H1 (cell line): ENCODE measurements at regions not wholly inside any gene's neighbourhood (a gene's known extent, or its start where the extent isn't known, plus 50 kb on each side); places are given as distances from the start of the nearest gene placed in this dataset.

ENCODE experiments used
- CTCF ChIA-PET: fragments of 300-600 bp; sonication (Branson Sonifier 250); formaldehyde crosslinking; loops from one replicate; lab custom pipeline; 2021; ENCODE audit not compliant: partially characterized antibody; lab: Charles Lee
- POLR2A ChIA-PET: fragments of 300-600 bp; sonication (Branson Sonifier 250); formaldehyde crosslinking; loops from one replicate; lab custom pipeline; 2021; ENCODE audit warnings: inconsistent platforms; ENCODE audit not compliant: partially characterized antibody; lab: Charles Lee
- DNase-seq, 2 experiments: peaks; one replicate each; pipeline versions ENCODE4 v3.0.0 to v3.0.0-alpha.2; 2010 to 2022; ENCODE audit warnings: low spot score in 2 of 2, low read depth in 1 of 2, mixed read lengths in 1 of 2
- FAIRE-seq: peaks from 2 replicates; lab custom pipeline; 2011; peaks lifted over from hg19 to GRCh38; lab: Jason Lieb, UNC
- H2AFZ ChIP-seq: 2 replicates; pipeline ENCODE4 v1.8.1; 2012; ENCODE audit warnings: low read length, inconsistent platforms
- H2AK5ac ChIP-seq: 2 replicates; pipeline ENCODE4 v1.6.1; 2013; ENCODE audit warnings: low read depth, low read length
- H2BK120ac ChIP-seq: replicated peaks from 2 replicates; pipeline ENCODE3; 2013; ENCODE audit warnings: low read depth, low read length, inconsistent platforms
- H2BK12ac ChIP-seq: 2 replicates; pipeline ENCODE4 v1.6.1; 2013; ENCODE audit warnings: low read depth, low read length
- H2BK15ac ChIP-seq: 2 replicates; pipeline ENCODE4 v1.6.1; 2013; ENCODE audit warnings: low read length
- H2BK20ac ChIP-seq: 2 replicates; pipeline ENCODE4 v1.6.1; 2013; ENCODE audit warnings: low read length
- H2BK5ac ChIP-seq: 2 replicates; pipeline ENCODE4 v1.6.1; 2013; ENCODE audit warnings: low read depth, low read length
- H3K14ac ChIP-seq: 2 replicates; pipeline ENCODE4 v1.6.1; 2013; ENCODE audit warnings: inconsistent platforms; ENCODE audit not compliant: insufficient read length
- H3K18ac ChIP-seq: 2 replicates; pipeline ENCODE4 v1.6.1; 2013; ENCODE audit warnings: low read length; ENCODE audit errors: extremely low read depth
- H3K23ac ChIP-seq: 2 replicates; pipeline ENCODE4 v1.6.1; 2013; ENCODE audit warnings: inconsistent platforms; ENCODE audit not compliant: insufficient read length
- H3K23me2 ChIP-seq: 2 replicates; pipeline ENCODE4 v1.6.1; 2013; ENCODE audit warnings: low read depth, low read length
- H3K27ac ChIP-seq: 2 replicates; pipeline ENCODE4 v1.6.1; 2011; ENCODE audit warnings: low read depth, low read length, inconsistent platforms
- H3K27me3 ChIP-seq, 4 experiments: replicated peaks in 1 of 4; 1 replicate in 1 of 4; 2 replicates in 3 of 4; pipeline versions ENCODE4 v1.6.1 to v1.8.1; 2011 to 2013; ENCODE audit warnings: low read length in 3 of 4, mild to moderate bottlenecking in 3 of 4, inconsistent platforms in 2 of 4, mixed read lengths in 2 of 4, moderate library complexity in 1 of 4; ENCODE audit not compliant: control insufficient read depth in 3 of 4, insufficient read depth in 3 of 4; ENCODE audit errors: extremely low read depth in 1 of 4
- H3K36me3 ChIP-seq, 4 experiments: 2 replicates each; pipeline versions ENCODE4 v1.6.1 to v1.8.1; 2011 to 2013; ENCODE audit warnings: mild to moderate bottlenecking in 4 of 4, low read length in 3 of 4, moderate library complexity in 2 of 4, control low read depth in 1 of 4, inconsistent platforms in 1 of 4; ENCODE audit not compliant: insufficient read depth in 4 of 4, control insufficient read depth in 2 of 4
- H3K4ac ChIP-seq: replicated peaks from 2 replicates; pipeline ENCODE3; 2013; ENCODE audit warnings: low read length, low read depth, mixed read lengths, inconsistent platforms; ENCODE audit not compliant: insufficient read length
- H3K4me1 ChIP-seq, 4 experiments: replicated peaks in 1 of 4; 1 replicate in 1 of 4; 2 replicates in 3 of 4; pipeline versions ENCODE4 v1.6.1 to v1.8.1; 2011 to 2013; ENCODE audit warnings: low read length in 3 of 4, inconsistent platforms in 2 of 4, mixed read lengths in 1 of 4; ENCODE audit not compliant: insufficient read depth in 4 of 4, control insufficient read depth in 3 of 4
- H3K4me2 ChIP-seq, 2 experiments: 2 replicates each; pipeline versions ENCODE4 v1.6.1 to v1.8.1; 2011 to 2013; ENCODE audit warnings: low read depth in 2 of 2, low read length in 2 of 2, control low read depth in 1 of 2, inconsistent platforms in 1 of 2, mild to moderate bottlenecking in 1 of 2; ENCODE audit not compliant: insufficient read depth in 1 of 2
- H3K4me3 ChIP-seq, 4 experiments: fragments of 200-600, 300-600 bp in 1 of 4; sonication (generic), shearing (Covaris generic), sonication (Bioruptor Twin) in 1 of 4; 2 replicates each; pipeline versions ENCODE4 v1.5.1 to v1.8.1; 2011 to 2016; ENCODE audit warnings: low read length in 4 of 4, low read depth in 3 of 4, control low read depth in 2 of 4, inconsistent platforms in 2 of 4, mild to moderate bottlenecking in 2 of 4, mixed read lengths in 1 of 4, moderate library complexity in 1 of 4; ENCODE audit not compliant: insufficient read depth in 2 of 4; ENCODE audit errors: extremely low read depth in 1 of 4
- H3K56ac ChIP-seq: replicated peaks from 2 replicates; pipeline ENCODE3; 2013; ENCODE audit warnings: low read depth, mild to moderate bottlenecking, mixed read lengths, low read length, inconsistent platforms; ENCODE audit not compliant: insufficient read length
- H3K79me1 ChIP-seq: 2 replicates; pipeline ENCODE4 v1.6.1; 2013; ENCODE audit warnings: low read depth, low read length, control low read depth
- H3K79me2 ChIP-seq, 2 experiments: 2 replicates each; pipeline versions ENCODE4 v1.6.1 to v1.8.1; 2012 to 2013; ENCODE audit warnings: low read length in 2 of 2, mild to moderate bottlenecking in 2 of 2, inconsistent platforms in 1 of 2; ENCODE audit not compliant: insufficient read depth in 2 of 2, control insufficient read depth in 1 of 2
- H3K9ac ChIP-seq, 4 experiments: replicated peaks in 1 of 4; 1 replicate in 1 of 4; 2 replicates in 3 of 4; pipeline versions ENCODE4 v1.6.1 to v1.8.1; 2011 to 2013; ENCODE audit warnings: low read depth in 3 of 4, low read length in 3 of 4, control low read depth in 2 of 4, mild to moderate bottlenecking in 2 of 4, moderate library complexity in 2 of 4, inconsistent platforms in 1 of 4; ENCODE audit errors: extremely low read depth in 1 of 4
- H3K9me3 ChIP-seq, 2 experiments: 2 replicates each; pipeline versions ENCODE4 v1.6.1 to v1.8.1; 2012 to 2013; ENCODE audit warnings: mild to moderate bottlenecking in 2 of 2, moderate library complexity in 2 of 2, control low read depth in 1 of 2, inconsistent platforms in 1 of 2, low read depth in 1 of 2, low read length in 1 of 2, mixed read lengths in 1 of 2; ENCODE audit not compliant: insufficient read depth in 2 of 2
- H4K20me1 ChIP-seq, 2 experiments: replicated peaks in 1 of 2; 2 replicates each; pipeline versions ENCODE3 to v1.8.1; 2011 to 2013; ENCODE audit warnings: inconsistent platforms in 2 of 2, low read length in 2 of 2, mild to moderate bottlenecking in 1 of 2; ENCODE audit not compliant: insufficient read depth in 2 of 2, control insufficient read depth in 1 of 2
- H4K5ac ChIP-seq: 2 replicates; pipeline ENCODE4 v1.6.1; 2013; ENCODE audit warnings: low read length, low read depth, mixed read lengths, inconsistent platforms; ENCODE audit not compliant: insufficient read length
- H4K8ac ChIP-seq: 2 replicates; pipeline ENCODE4 v1.8.0; 2013; ENCODE audit warnings: mild to moderate bottlenecking, moderate library complexity, low read length, inconsistent platforms; ENCODE audit not compliant: insufficient read depth; ENCODE audit errors: extremely low read depth
- H4K91ac ChIP-seq: replicated peaks from 2 replicates; pipeline ENCODE3; 2013; ENCODE audit warnings: low read length, mixed read lengths, inconsistent platforms; ENCODE audit not compliant: insufficient read length
- KDM1A ChIP-seq: fragments of 200-600, 300-600 bp; sonication (generic); IDR thresholded peaks from 2 replicates; pipeline ENCODE4 v1.7.1; 2016; ENCODE audit warnings: mild to moderate bottlenecking, low read length, borderline replicate concordance
- SRF ChIP-seq: IDR thresholded peaks from 2 replicates; pipeline ENCODE4 v1.6.1; 2011; ENCODE audit warnings: mild to moderate bottlenecking, low read depth, low read length, moderate library complexity
- WGBS, 2 experiments: shearing (Covaris generic) in 1 of 2; methylation state at CpG; one replicate each; pipeline versions ENCODE4 v1.1.6 to v1.1.7; 2013 to 2015; ENCODE audit warnings: low lambda C conversion rate in 2 of 2, mixed read lengths in 2 of 2, inconsistent platforms in 1 of 2, low coverage in 1 of 2, missing lambda C conversion rate in 1 of 2; ENCODE audit not compliant: insufficient replicate concordance in 2 of 2, insufficient coverage in 1 of 2, insufficient read length in 1 of 2; ENCODE audit errors: extremely low coverage in 1 of 2, missing lambda C conversion rate in 1 of 2; 5-methylcytosine and 5-hydroxymethylcytosine counted together

DNA sequence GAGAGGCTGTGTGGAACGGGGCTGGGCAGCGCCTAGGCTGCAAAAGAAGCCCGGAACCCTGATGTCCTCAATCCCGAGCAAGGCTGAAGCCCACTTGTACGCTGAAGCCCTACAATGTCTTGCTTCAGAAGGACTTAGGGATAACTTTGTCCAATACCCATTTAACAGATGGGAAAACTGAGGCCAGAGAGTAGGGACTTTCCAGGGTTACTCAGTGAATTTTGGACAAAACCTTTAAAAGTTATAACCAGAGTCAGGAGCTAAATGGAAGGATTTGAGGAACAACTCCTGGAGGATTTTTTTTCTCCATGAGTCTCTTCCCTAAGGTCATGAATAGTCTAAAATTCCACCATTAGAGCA, 161.2 kb downstream of the IRX5 start:
- Histone ChIP-seq H3K4me1 (peaks cover 0 to 3% (median 0%) of the 10 kb centered on the region in 4 experiments; a peak in 1 of 7 replicates), H2AFZ (no peak overlapping the region), H3K4me3 (no peak overlapping the region), H2AK5ac (no peak overlapping the region), H4K5ac (no peak overlapping the region), H3K18ac (no peak overlapping the region), H3K23ac (no peak overlapping the region), H3K36me3 (no peaks in the 10 kb centered on the region), H4K20me1 (no peaks in the 10 kb centered on the region), H3K27me3 (no peaks in the 10 kb centered on the region), H3K9me3 (no peaks in the 10 kb centered on the region), H3K4me2 (no peak overlapping the region), H3K79me2 (no peaks in the 10 kb centered on the region), H3K14ac (no peak overlapping the region), H4K91ac (no peak overlapping the region), H3K27ac (no peak overlapping the region), H3K4ac (no peak overlapping the region), H3K79me1 (no peaks in the 10 kb centered on the region), H2BK5ac (no peak overlapping the region), H2BK20ac (no peak overlapping the region), H2BK120ac (no peak overlapping the region), H3K9ac (no peak overlapping the region), H2BK15ac (no peak overlapping the region), H3K23me2 (no peaks in the 10 kb centered on the region), H4K8ac (no peak overlapping the region), H2BK12ac (no peak overlapping the region), H3K56ac (no peak overlapping the region)
- DNase-seq (no peak), FAIRE-seq (no peak)
- no peak for TF ChIP-seq SRF
- TF ChIP-seq KDM1A: 0 out of 2 replicates have a peak, but pooled peaks have one; percentile 12
- ChIA-PET CTCF (no interaction called here), POLR2A (no interaction called here)
- WGBS, 2 experiments: 86% methylated on average over 5 of the region's 5 CpGs; no CpG with 5 or more reads in 1 of the 2 experiments
